ENCODE measurements at regions not wholly inside any gene's neighbourhood (a gene's known extent, or its start where the extent isn't known, plus 50 kb on each side); places are given as distances from the start of the nearest gene placed in this dataset.
A peak's percentile ranks its signal among the peaks of the same experiment; 100 is the strongest.

DNA sequence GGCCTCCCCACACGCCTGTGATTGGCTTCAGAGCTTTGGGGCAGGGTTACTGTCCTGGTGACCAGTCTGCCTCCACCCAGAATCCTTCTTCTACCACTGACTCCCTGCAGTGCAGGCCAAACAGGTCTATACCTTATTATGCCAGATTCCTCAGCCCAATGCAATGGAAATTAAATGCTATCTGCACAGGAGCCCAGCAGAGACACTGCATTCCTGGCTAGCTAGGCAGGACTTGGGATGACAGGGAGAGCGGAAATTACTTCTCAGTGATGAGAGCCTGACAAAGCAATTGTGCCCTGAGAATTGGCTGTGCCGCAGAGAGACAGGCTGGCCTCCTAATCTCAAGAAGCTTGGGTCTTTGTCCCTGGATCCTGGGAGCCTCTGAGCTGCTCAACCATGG, 143.8 kb upstream of the NCAM1 start:
- no peak for DNase-seq (ENCODE audit: low spot score)

DNA sequence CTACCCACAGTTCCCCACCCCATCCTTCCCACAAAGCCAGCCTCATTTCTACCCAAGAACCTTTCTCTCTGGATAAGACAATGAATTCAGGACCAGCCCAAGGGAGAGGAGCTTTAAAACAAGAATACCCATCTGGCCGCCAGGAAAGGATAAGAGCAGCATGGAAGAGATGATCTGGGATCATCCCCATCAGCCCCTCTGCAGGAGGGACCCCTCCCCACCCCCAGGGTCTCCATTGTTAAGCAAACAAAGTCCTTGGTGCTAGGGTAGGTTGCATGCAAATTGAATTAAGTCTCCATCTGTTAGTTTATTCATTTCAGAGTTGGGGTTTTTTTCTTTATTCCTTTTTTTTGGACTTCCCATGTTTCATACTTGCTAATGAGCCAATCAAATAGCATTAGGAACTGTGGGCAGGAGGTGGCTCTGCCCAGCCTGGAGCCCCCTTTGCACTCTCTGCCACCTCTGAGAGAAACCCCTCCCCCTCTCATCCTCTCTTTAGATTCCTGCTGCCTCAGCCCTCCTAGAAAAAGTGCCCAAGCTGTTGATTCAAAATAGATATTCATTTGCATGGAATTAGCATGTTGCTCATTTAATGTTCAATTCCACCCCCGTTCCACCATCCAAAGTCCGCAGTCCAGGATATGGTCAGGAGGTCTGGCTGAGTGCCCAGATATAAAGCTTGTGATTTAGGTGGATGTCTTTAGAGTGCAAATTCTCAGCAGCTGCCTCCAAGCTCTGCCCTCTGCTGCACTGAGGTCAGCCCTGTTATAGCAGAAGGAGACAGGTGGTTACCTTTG, 138.5 kb upstream of the NCAM1 start:
- DNase-seq (ENCODE audit: low spot score) = peak; percentile 69

DNA sequence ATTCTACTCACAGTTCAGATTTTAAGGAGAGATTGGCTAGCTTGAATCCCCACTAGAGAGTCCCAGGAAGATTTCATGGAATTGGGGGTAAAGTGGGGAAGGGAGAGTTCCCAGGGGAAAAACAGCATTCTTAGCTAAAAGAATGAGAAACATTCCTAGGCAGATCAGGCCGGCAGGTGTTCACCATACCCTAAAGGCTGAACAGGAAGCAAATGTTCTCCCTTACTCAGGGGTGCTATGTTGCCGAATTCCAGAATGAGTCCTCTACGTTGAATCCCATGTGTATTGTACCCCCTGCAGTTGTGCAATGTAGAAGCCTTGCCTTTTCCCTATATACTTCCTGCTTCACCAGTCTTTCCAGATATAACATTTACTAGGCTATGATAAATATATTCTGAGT, 135.2 kb upstream of the NCAM1 start:
- no peak for DNase-seq (ENCODE audit: low spot score)

DNA sequence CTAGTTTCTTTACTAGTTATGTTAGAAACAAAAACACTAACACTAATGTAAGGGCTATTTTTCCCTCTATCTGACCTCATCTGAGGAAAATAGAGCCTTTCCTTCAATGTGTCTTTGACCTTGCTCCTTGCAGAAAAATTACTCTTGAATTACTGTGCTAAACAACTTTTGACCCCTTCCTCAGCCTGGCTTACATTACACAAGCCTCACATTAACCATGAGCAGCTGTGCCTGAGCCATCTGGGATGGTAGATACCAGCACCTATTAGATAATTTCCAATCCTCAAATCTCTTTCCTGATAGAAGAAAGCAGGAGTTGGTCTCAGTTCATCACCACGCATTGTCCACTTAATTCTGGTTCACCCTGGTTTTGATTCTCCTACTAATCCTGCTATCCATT, 134.4 kb upstream of the NCAM1 start:
- DNase-seq (ENCODE audit: low spot score) = no peak

DNA sequence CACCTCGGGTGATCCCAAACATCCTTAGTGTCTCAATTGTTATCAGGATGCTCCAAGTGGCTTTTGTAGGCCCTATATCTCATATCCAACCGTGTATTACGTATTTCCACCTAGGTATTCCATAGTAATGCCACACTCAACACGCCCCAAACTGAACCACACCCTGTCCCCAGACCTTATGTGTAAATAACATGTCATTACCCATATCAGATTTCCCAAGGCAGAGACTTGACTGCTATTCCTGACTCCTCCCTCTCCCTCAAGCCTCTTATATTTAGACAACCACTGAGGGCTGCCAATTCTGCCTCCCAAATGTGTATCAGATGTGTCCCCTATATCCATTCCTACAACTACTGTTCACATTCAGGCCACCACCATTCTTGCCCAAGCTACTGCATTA, 132.8 kb upstream of the NCAM1 start:
- no peak for DNase-seq (ENCODE audit: low spot score)

DNA sequence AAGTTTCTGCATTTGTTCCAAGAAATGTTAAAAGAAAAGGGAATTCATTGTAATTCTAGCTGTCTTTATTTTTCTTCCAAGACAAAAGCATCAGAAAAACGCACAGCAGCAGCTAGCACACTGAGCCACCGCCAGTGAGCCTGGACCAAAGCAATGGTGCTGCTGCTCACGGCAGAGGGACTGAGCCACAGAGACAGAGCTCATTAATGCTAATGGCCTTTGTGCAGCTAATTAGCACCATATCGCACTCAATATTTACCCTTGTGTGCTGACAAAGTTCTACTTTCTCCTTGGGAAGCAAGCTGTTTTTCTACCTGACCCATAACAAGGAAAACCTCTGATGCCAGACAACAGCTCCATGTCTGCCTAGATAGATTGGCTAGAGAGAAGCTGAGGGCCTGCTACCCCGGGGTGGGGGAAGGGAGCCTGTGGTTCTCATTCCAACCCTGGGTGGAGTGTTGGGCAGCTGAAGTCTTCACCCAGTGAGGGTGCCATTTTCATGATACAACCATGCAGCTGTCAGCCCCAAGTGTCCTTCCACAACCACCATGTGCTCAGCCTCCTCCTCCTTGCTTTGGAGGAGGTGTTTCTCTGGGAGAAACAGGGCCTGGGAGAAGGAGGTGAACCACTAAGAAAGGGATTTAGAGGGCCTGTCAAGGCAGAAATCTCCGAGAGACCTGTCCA, 131.1 kb upstream of the NCAM1 start:
- no peak for DNase-seq (ENCODE audit: low spot score)

DNA sequence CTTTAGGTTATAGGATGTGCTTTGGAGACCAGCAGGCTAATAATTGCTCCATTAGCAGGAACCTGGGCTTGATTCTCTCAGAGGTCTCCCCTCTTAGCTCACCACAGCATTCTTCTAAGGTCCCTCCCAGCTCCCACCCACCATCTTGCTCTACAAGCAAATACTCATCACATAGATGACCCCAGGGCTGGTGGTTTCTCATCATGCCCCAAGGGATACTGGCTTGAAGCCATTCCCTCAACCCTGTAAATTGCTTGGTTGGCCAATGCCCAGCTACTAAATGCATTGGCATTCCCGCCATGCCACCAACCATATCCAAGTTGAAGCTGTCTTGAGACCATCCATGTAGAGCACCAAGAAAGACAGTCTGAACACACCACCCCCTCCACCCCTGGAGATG, 130.2 kb upstream of the NCAM1 start:
- DNase-seq (ENCODE audit: low spot score) = no peak

DNA sequence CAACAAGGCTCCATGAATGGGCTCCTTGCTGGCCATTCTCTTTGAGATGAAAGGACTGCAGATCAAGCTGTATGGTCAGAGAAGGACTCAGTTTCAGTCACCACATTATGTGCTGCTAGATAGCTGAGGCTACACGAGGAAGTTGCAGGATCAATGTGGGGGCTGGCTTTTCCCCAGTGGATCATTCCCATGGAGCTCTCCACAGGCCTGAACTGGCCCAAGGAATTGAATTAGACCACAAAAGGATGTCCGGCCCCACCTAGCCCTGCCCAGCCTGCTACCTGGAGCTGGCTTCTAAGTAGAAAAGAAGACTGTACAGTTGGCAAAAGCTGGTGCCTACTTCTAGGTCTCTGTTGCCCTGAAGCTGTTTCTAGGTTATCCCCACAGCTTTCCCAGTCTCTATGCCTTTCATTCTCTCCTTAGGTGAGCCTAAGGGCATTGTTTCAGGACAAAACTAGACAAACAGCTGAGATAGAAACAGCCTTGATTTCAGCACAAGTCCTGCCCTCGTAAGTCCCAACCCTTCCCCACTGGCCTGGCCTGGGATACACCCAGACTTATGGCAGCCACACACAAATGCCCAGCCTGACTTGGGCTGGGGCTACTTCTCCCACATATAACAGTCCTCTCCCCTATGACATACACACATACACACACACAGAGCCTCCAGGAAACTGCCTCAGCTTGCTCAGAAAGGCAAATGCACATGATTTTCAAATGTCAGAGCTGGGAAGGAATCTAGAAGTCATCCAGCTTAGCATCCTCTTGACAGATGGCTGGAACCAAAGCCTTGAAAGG, 129.1 kb upstream of the NCAM1 start:
- no peak for DNase-seq (ENCODE audit: low spot score)

DNA sequence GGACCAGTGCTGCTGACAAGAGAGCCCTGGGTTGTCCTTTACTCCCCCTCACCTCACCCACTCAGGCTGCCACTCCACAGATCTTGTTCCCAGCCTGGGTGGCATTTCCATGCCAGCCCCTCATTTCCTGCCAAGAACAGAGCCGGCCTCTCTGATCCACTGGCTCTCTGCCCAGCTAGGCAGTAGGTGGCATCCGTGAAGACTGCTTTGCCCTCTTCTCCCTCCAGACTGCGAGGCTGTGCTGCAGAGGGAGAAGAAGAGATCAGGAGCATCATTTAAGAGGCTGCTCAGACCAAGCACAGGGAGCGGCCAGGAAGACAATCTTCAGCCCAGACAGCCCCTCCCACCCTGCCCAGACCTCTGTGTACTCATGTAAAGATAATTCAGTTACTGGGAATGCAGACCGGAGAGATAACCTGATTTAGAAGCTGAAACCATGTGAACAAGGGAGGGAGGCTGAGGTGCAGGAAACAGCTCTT, 126.9 kb upstream of the NCAM1 start:
- no peak for DNase-seq (ENCODE audit: low spot score)

DNA sequence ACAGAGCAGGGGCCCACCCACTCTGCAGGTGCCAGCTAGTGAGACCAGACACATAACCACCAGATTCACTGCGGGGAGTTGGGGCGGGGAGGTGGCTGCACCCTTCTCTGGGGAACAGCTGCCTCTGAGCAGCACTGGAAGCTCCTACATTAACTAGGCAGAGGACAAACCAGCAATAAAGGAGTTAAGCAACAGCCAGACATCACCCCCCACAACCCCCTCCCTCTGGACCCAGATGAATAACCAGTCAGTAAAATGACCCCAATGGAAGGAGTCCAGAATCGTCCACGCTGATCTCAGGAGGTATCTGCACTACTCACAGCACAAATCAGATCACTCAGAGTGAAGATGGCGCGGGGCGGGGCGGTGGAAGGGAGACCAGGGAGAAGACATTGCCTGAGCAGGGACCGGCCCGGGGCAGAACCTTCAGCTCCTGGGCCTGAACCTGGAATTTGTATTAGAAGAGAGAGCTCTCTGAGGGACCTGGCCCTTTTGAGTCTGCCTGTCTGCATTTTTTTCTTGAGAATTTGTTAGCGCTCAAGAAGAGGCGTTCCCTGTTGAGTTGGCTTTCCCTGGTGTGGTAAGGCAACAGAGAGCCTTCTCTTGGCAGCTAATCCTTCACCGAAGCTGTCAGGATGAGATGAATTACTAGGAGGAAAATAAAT, 125.5 kb upstream of the NCAM1 start:
- no peak for DNase-seq (ENCODE audit: low spot score)

DNA sequence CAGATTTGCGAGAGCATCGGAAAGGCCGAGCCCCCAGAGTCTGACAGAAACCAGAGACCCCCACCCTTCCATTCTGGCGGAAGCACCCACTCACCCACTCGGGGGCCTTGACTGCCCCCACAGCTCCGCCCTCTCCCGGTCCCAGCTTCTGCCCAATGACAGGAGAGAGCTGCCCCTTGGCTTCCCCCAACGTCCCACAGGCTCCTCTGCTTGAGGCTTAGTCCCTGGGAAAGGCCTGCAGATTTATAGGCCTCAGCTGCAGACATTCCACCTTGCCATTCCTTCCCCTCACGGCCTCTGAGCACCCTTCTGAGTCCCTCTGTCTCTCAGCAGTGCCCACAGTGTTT, 125.0 kb upstream of the NCAM1 start:
- no peak for DNase-seq (ENCODE audit: low spot score)

DNA sequence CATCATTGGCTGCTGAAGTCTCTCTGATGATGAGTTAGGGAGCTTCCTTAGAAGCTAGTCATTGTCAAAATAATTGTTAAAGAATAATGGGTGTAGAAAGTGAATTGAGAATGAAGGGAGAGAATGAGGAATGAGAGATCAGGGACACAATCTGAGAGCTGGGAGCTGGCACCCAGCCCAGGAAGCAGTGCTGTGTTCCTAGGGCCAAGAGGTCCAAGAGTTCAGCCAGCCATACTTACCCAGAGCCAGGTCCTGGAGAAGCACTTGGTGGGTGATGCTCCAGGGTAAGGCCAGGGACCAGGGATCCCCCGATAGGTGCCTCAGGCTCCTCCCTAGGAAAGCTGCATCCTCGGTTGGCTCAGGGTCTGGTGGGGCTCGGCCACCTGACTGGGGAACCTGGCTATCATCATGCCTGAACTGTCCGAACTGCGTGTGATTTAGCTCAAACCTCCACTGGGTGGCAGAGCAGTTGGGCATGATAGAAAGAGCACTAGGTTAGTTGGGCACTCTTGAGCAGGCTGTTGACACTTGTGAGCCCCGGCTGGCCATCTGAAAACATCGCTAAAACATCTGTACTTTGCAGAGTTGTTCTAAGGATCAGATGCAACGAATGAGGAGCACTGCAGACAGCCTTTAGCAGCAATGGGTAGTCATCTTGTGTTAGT, 123.9 kb upstream of the NCAM1 start:
- peak; percentile 26 for DNase-seq (ENCODE audit: low spot score)

DNA sequence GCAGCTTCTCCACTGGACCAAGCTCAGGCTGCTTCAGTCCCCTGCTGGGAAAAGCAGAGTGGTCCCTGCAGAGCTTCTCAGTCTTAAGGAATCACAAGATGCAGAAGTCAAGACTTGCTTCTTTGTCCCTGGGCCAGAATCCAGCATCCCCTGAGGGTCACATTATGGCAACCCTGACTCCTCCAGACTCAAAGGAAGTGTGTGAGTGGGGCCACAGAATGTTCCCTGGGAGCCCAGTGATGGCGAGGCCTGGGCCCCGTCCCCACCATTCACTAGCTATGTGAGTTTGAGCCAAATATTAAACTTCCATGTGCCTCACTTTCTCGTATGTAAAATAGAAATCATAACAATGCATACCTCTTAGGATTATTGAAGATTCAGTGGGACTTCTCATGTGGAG, 122.2 kb upstream of the NCAM1 start:
- DNase-seq (ENCODE audit: low spot score) = no peak

DNA sequence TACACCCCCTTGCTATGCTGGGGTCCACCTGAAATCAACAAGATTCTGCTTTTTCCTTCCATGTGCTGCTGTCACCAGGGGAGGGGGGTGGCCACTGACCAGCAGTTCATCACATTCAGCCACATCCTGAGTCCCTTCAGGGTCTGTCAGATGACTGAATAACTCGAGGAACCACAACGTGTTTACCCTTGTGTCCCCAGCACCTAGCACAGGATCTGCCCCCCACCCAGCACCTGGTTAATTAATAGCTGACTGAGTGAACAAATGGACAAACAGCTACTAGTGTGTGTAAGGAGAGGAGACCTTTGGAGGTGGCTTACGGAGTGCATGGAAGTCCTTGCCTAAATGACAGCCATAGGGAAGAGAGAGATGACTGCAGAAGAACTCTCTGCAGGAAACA, 119.5 kb upstream of the NCAM1 start:
- no peak for DNase-seq (ENCODE audit: low spot score)

DNA sequence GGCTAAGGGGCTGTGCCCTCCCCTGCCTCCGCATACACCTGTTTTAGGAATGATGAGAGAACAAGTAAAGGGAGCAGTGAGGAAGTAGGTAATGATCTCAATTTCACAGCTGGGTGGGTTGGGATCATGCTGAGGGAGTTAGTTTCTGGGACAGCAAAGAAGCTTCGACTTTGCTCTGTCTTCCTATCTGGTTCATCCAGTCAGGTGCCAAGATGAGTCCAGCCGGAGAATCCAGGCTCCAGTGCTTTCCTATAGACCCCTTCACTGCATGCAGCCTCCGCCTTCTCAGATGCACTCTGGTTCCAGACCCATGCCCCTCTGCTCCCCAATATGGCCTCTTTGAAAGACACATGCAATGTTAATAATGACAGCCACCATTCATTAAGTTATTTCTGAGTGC, 119.1 kb upstream of the NCAM1 start:
- no peak for DNase-seq (ENCODE audit: low spot score)

DNA sequence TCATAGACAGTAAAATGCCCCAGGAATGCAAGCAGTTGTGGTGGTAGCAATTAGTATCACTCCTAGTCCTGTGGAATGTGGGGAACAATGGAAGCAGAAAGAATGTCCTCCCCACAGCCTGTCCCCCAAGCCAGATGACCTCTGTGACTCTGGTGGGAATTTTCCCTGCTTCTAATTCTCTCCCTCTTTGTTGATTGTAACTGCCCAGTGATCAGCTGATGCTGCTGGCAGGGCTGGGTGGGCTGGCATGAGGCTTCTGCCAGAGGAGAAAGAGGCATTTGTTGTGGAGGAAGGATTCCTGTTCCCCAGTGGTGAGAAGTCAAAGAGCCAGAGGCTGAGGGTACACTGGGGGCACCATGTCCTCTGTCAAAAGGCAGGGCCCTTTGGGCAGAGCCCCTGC, 116.7 kb upstream of the NCAM1 start:
- no peak for DNase-seq (ENCODE audit: low spot score)

DNA sequence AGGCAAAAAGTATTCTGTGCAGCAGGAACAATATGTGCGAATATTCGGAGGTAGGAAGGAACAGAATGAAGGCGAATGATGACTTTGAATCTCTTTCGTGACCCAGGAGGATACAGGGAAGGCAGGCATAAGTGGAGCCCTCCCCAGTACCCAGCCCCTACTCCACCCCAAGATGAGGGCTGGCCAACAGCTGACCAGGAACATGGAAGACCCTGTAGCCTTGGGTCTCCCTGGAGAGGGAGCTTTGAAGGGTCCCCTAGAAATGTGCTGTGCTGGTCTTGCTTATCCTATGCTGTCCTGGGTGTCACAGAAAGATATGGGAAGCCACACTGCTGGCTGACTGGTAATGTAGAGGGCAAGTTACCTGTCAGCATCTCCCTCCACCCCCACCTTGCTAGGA, 113.7 kb upstream of the NCAM1 start:
- no peak for DNase-seq (ENCODE audit: low spot score)

DNA sequence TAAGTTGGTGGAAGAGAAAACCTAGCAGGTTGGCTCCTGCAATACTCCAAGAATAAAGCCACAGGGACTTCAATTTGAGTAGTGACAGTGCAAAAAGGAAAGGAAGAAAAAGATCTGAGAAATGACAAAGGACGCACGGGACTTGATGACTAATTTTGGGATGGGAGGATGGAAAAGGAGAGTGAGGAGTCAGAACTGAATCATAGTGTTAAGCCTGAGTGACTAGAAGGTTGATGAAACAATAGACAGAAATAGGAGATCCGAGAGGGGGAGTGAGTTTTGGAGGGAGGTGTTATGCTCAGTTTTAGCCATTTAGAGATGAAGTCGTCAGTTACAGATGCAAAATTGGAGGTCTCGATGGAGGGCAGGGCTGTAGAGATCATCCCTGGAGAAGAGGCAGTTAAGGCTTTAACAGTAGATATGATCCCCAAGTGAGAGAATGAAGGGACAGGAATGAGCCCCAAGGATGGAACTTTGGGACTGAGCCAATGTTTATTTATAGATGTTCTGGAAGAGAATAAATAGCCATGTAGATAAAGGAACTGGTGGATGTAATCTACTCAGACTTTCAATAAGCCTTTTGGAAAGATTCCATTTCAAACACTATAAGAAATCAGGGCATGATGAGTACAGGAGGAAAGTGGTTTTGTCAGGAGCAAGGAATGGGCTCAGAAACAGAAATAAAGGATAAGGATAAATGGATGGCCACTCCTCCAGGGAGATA, 108.9 kb upstream of the NCAM1 start:
- no peak for DNase-seq (ENCODE audit: low spot score)

DNA sequence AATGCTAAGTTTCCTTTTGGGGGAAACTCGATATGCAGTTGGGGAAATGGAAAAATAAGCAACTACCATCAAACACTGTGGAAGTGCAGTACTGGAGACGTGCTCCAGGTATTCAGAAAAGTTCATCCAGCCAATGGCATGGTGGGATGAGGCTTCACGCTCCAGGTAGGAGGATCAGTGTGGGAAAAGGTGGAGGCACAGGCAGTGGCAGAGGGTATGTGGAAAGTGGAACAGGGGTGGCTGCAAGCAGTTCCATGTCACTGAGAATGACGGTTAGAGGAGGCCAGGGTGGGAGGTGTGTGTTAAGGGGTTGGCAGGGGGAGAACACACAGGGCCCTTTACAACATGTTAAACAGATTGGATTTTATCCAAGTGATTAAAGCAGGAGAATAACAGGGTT, 105.1 kb upstream of the NCAM1 start:
- no peak for DNase-seq (ENCODE audit: low spot score)

DNA sequence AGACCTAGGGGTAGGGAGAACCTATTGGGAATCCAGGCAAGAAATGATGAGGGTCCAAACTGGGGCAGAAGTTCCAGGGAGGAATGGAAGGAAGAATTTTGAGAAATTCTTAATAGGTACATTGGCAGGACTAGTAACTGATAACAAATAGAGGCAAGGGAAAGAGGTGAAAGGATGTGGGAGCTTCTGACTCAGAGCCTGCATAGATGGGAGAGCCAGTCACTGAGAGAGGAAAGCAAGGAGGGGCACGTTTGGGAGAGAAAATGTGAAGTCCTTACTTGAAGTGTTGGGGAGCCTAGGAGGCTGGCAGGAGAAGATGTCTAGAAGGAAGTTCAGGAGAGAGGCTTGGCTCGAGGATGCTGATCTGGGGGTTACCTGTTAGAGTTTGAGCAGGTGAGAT, 104.6 kb upstream of the NCAM1 start:
- DNase-seq (ENCODE audit: low spot score) = no peak

DNA sequence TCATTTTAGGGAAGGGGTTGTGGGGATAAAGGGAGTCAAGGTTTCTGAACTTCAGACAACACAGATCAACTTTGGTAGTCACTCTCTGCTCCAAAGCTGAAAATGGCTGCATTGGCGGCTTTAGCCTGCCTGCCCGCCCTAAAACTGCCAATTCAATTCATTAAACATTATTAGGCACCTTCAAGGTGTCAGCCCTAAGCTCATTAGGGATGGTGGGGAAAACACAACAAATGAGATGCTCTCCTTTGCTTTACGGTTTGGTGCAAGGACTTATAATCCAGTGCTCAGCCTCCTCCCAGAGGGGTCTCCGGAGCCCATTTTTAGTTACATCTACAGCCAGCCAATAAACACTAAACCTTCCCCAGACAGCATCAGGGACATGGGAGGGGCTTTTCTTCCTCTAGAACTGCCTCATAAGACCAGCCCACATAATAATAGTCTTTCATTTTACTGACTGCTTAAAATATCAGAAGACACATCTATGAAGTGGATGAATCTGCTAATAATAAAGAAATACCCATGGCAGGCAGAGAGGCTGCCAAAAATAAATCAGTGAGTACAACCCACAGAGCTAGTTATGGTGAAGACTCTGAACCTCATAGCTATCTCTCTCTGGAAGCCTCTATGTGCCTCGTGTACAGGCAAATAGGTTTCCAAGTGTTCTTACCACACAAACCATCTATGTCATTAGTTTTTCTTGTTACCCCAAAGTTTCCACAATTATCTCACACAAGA, 102.8 kb upstream of the NCAM1 start:
- no peak for DNase-seq (ENCODE audit: low spot score)
